ENCODE measurements at regions not wholly inside any gene's neighbourhood (a gene's known extent, or its start where the extent isn't known, plus 50 kb on each side); places are given as distances from the start of the nearest gene placed in this dataset.

DNA sequence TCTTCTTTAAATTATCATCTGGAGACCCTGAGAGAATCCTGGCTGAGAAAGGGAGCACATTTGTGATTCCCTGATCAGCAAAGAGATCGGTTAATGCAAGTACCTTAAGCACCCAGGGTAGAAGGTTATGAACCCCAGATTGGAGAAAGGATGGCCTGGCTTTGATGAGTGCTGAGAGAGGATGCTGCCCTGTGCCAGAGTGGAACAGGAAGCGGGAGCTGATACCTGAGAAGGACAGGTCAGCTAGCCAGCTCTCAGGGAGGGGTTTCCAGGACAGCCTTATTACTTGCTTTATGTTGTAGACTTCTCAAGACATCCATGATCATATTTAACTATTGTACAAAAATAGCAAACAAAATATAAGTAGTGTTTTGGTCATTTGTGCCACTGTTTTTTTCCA lies 141.9 kb downstream of the GATB start:
- Histone ChIP-seq H3K9me3 (ENCODE audit: control insufficient read depth, insufficient read depth, low read length) (no peaks in the 10 kb centered on the region), H3K9me1 (ENCODE audit: insufficient read depth, low read length) (no peaks in the 10 kb centered on the region), H3K36me3 (ENCODE audit: control insufficient read depth, insufficient read depth, low read length) (no peaks in the 10 kb centered on the region), H2BK5ac (ENCODE audit: low read depth, low read length, poor library complexity, severe bottlenecking) (no peak overlapping the region), H4K8ac (ENCODE audit: low read depth in 2 of 2, low read length in 2 of 2) (no peak overlapping the region), H2BK15ac (ENCODE audit: low read depth, low read length) (no peak overlapping the region), H4K5ac (ENCODE audit: low read depth, low read length) (no peak overlapping the region), H3K18ac (ENCODE audit: low read depth, low read length) (no peak overlapping the region), H3K4me2 (ENCODE audit: low read depth, low read length) (no peak overlapping the region), H3K27ac (ENCODE audit: insufficient read depth, low read length) (no peak overlapping the region), H4K91ac (ENCODE audit: insufficient read depth, low read depth, low read length) (no peak overlapping the region), H2AK9ac (replicated peaks; ENCODE audit: low read depth, low read length, poor library complexity) (no peak overlapping the region), H3K27me3 (ENCODE audit: control insufficient read depth, insufficient read depth, low read length) (peaks cover 23% of the 10 kb centered on the region), H2BK20ac (ENCODE audit: low read depth, low read length) (no peak overlapping the region), H2AFZ (replicated peaks; ENCODE audit: low read length, poor library complexity) (no peak overlapping the region), H3K23ac (ENCODE audit: low read depth, low read length) (no peak overlapping the region), H2BK120ac (ENCODE audit: low read depth, low read length) (no peak overlapping the region), H3K4me3 (ENCODE audit: insufficient read depth, low read depth, low read length) (no peak overlapping the region), H3K79me1 (ENCODE audit: low read depth in 1 of 2, low read length in 2 of 2) (no peaks in the 10 kb centered on the region), H3K14ac (replicated peaks; ENCODE audit: low read depth, low read length) (no peak overlapping the region), H4K20me1 (ENCODE audit: insufficient read depth, low read length) (no peaks in the 10 kb centered on the region), H3K4me1 (ENCODE audit: control insufficient read depth, insufficient read depth, low read length) (no peaks in the 10 kb centered on the region), H2AK5ac (ENCODE audit: low read depth, low read length) (no peak overlapping the region), H3K4ac (ENCODE audit: low read depth, low read length) (no peak overlapping the region), H3K56ac (ENCODE audit: extremely low read depth, insufficient read depth, low read length) (no peak overlapping the region), H3K9ac (ENCODE audit: low read depth, low read length) (no peak overlapping the region)
- intact Hi-C loops (cut with micrococcal nuclease) = no loop called here
- no CpG with 5 or more reads among the region's 2 CpGs for WGBS, 2 experiments (ENCODE audit: extremely low coverage in 2 of 2, insufficient read length in 1 of 2)
- ChIA-PET CTCF (no interaction called here), POLR2A (ENCODE audit: unreplicated experiment) (no interaction called here)
- no TSS peak for BruUV-seq (replicated peaks)
- dilution Hi-C loops (cut with HindIII; ENCODE audit: low sequenced_read_pairs, unreplicated experiment) = no loop called here
- ATAC-seq (ENCODE audit: low read depth) = no peak
- no peak for DNase-seq
- in situ Hi-C loops (cut with MboI; ENCODE audit: low sequenced_read_pairs) = loop anchor here (25.0 kb wide), 1 partner anchor 507 kb away; no protein-coding TSS in a partner anchor
- TF ChIP-seq, protein P1, sequence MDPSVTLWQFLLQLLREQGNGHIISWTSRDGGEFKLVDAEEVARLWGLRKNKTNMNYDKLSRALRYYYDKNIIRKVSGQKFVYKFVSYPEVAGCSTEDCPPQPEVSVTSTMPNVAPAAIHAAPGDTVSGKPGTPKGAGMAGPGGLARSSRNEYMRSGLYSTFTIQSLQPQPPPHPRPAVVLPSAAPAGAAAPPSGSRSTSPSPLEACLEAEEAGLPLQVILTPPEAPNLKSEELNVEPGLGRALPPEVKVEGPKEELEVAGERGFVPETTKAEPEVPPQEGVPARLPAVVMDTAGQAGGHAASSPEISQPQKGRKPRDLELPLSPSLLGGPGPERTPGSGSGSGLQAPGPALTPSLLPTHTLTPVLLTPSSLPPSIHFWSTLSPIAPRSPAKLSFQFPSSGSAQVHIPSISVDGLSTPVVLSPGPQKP (IDR thresholded peaks at IDR 0.05; ENCODE audit: borderline replicate concordance, low read depth, low read length) = no peak
- no peak for TF ChIP-seq MAFK (IDR thresholded peaks at IDR 0.05; ENCODE audit: low read depth, low read length)
- no peak for TF ChIP-seq NFE2L2 (IDR thresholded peaks at IDR 0.05; ENCODE audit: low read depth, low read length)
- no peak for TF ChIP-seq FOS (IDR thresholded peaks at IDR 0.05; ENCODE audit: low read depth, low read length)
- TF ChIP-seq POLR2A (IDR thresholded peaks at IDR 0.05; ENCODE audit: low read depth, low read length) = no peak
- no peak for TF ChIP-seq MAZ (IDR thresholded peaks at IDR 0.05; ENCODE audit: borderline replicate concordance, low read depth, low read length)
- TF ChIP-seq, protein P2, sequence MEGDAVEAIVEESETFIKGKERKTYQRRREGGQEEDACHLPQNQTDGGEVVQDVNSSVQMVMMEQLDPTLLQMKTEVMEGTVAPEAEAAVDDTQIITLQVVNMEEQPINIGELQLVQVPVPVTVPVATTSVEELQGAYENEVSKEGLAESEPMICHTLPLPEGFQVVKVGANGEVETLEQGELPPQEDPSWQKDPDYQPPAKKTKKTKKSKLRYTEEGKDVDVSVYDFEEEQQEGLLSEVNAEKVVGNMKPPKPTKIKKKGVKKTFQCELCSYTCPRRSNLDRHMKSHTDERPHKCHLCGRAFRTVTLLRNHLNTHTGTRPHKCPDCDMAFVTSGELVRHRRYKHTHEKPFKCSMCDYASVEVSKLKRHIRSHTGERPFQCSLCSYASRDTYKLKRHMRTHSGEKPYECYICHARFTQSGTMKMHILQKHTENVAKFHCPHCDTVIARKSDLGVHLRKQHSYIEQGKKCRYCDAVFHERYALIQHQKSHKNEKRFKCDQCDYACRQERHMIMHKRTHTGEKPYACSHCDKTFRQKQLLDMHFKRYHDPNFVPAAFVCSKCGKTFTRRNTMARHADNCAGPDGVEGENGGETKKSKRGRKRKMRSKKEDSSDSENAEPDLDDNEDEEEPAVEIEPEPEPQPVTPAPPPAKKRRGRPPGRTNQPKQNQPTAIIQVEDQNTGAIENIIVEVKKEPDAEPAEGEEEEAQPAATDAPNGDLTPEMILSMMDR (conservative IDR thresholded peaks at IDR 0.05; ENCODE audit: low read depth, low read length) = no peak
- TF ChIP-seq RCOR1 (IDR thresholded peaks at IDR 0.05; ENCODE audit: insufficient replicate concordance, low read length) = no peak
- TF ChIP-seq SMC3 (IDR thresholded peaks at IDR 0.05; ENCODE audit: low read depth, low read length) = no peak
- no peak for TF ChIP-seq RAD21 (IDR thresholded peaks at IDR 0.05; ENCODE audit: low read length)
- TF ChIP-seq, protein P3, sequence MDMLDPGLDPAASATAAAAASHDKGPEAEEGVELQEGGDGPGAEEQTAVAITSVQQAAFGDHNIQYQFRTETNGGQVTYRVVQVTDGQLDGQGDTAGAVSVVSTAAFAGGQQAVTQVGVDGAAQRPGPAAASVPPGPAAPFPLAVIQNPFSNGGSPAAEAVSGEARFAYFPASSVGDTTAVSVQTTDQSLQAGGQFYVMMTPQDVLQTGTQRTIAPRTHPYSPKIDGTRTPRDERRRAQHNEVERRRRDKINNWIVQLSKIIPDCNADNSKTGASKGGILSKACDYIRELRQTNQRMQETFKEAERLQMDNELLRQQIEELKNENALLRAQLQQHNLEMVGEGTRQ (IDR thresholded peaks at IDR 0.05; ENCODE audit: low read depth, low read length) = no peak
- no peak for TF ChIP-seq CHD1 (IDR thresholded peaks at IDR 0.05; ENCODE audit: low read depth, low read length)
- no peak for TF ChIP-seq CEBPB (IDR thresholded peaks at IDR 0.05; ENCODE audit: low read depth, low read length)
- no peak for TF ChIP-seq MXI1 (IDR thresholded peaks at IDR 0.05; ENCODE audit: borderline replicate concordance, low read depth, low read length)
- TF ChIP-seq BHLHE40 (IDR thresholded peaks at IDR 0.05; ENCODE audit: low read depth, low read length) = no peak
- TF ChIP-seq RFX5 (IDR thresholded peaks at IDR 0.05; ENCODE audit: low read depth, low read length) = no peak

All from IMR-90 (cell line).